ENCODE measurements at regions not wholly inside any gene's neighbourhood (a gene's known extent, or its start where the extent isn't known, plus 50 kb on each side); places are given as distances from the start of the nearest gene placed in this dataset.

- no peaks in the 10 kb centered on the region for H3K36me3 ChIP-seq (ENCODE audit: control insufficient read depth, insufficient read depth, low read length)
- peaks cover 8% of the 10 kb centered on the region; the same call in 1 of the 2 replicates for H3K4me1 ChIP-seq (ENCODE audit: control insufficient read depth, insufficient read depth, low read length)
- no peaks in the 10 kb centered on the region for H3K9me3 ChIP-seq (ENCODE audit: control insufficient read depth, insufficient read depth, low read depth, low read length)
- no peak overlapping the region for H3K4me3 ChIP-seq (ENCODE audit: low read depth, low read length)
- no peaks in the 10 kb centered on the region for H3K27me3 ChIP-seq (ENCODE audit: control insufficient read depth, insufficient read depth, low read length)
- H3K27ac ChIP-seq (ENCODE audit: low read depth, low read length): no peak overlapping the region
- H3K9ac ChIP-seq (ENCODE audit: low read length): no peak overlapping the region
These were observed 128.4 kb downstream of the AKAP11 start for GRCh38 chr13:42400188-42400833.

DNA sequence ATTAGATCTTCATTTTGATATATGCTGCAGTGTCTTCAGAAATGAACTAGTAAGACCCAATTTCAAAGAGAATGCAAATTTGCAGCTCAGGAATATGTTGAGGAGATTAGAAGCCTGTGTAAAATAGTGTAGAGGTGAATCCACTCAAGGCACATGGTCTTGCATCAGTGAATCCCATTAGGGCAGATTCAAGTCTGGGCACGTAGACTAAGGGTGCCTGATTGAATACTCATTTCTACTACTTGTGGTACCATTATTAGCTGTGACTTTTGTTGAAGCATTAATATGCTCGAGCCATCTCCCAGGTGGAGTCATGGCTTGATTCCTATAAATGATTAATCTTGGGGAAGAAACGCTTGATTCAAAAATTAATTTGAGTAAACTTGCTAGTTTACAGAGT lies 129.4 kb downstream of the AKAP11 start:
- Histone ChIP-seq H3K4me3 (ENCODE audit: low read depth, low read length) (no peak overlapping the region), H3K4me1 (ENCODE audit: control insufficient read depth, insufficient read depth, low read length) (peaks cover 8% of the 10 kb centered on the region; the same call in 1 of the 2 replicates), H3K27ac (ENCODE audit: low read depth, low read length) (no peak overlapping the region), H3K9ac (ENCODE audit: low read length) (no peak overlapping the region), H3K9me3 (ENCODE audit: control insufficient read depth, insufficient read depth, low read depth, low read length) (no peaks in the 10 kb centered on the region), H3K27me3 (ENCODE audit: control insufficient read depth, insufficient read depth, low read length) (no peaks in the 10 kb centered on the region), H3K36me3 (ENCODE audit: control insufficient read depth, insufficient read depth, low read length) (no peaks in the 10 kb centered on the region)

GRCh38 chr13:42405665-42406390 lies 133.9 kb downstream of the AKAP11 start:
- no peaks in the 10 kb centered on the region for H3K27me3 ChIP-seq (ENCODE audit: control insufficient read depth, insufficient read depth, low read length)
- no peak overlapping the region for H3K4me3 ChIP-seq (ENCODE audit: low read depth, low read length)
- H3K36me3 ChIP-seq (ENCODE audit: control insufficient read depth, insufficient read depth, low read length): no peaks in the 10 kb centered on the region
- H3K4me1 ChIP-seq (ENCODE audit: control insufficient read depth, insufficient read depth, low read length): no peaks in the 10 kb centered on the region
- H3K9me3 ChIP-seq (ENCODE audit: control insufficient read depth, insufficient read depth, low read depth, low read length): no peaks in the 10 kb centered on the region
- no peak overlapping the region for H3K27ac ChIP-seq (ENCODE audit: low read depth, low read length)
- no peak overlapping the region for H3K9ac ChIP-seq (ENCODE audit: low read length)

DNA sequence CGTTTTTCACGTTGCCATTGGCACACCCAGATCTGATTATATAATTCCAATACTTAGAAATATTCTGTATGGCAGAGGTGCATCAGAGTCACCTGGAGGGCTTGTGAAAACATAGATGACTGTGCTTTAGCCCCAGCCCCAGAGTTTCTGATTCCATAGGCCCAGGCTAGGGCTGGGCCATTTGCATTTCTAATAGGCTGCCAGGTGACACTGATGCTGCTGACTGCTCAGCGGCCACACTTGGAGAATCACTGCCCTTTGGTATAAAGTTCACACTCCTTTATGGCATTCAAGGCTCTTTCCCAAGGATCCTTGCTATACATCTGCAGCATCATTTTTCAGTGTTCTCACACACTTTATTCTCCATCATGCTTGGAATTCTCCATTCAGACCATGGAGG lies 137.1 kb downstream of the AKAP11 start:
- H3K27ac ChIP-seq (ENCODE audit: low read depth, low read length): no peak overlapping the region
- no peak overlapping the region for H3K4me3 ChIP-seq (ENCODE audit: low read depth, low read length)

GRCh38 chr13:42409551-42409950 lies 137.6 kb downstream of the AKAP11 start:
- Histone ChIP-seq H3K9me3 (ENCODE audit: control insufficient read depth, insufficient read depth, low read depth, low read length) (no peaks in the 10 kb centered on the region), H3K27me3 (ENCODE audit: control insufficient read depth, insufficient read depth, low read length) (no peaks in the 10 kb centered on the region), H3K36me3 (ENCODE audit: control insufficient read depth, insufficient read depth, low read length) (no peaks in the 10 kb centered on the region)

More for the DNA sequence above, 137.1 kb downstream of the AKAP11 start:
- no peak overlapping the region for H3K9ac ChIP-seq (ENCODE audit: low read length)
- no peaks in the 10 kb centered on the region for H3K9me3 ChIP-seq (ENCODE audit: control insufficient read depth, insufficient read depth, low read depth, low read length)
- no peaks in the 10 kb centered on the region for H3K27me3 ChIP-seq (ENCODE audit: control insufficient read depth, insufficient read depth, low read length)
- no peaks in the 10 kb centered on the region for H3K36me3 ChIP-seq (ENCODE audit: control insufficient read depth, insufficient read depth, low read length)
- no peaks in the 10 kb centered on the region for H3K4me1 ChIP-seq (ENCODE audit: control insufficient read depth, insufficient read depth, low read length)

GRCh38 chr13:42412812-42413483 lies 141.0 kb downstream of the AKAP11 start:
- H3K27ac ChIP-seq (ENCODE audit: low read depth, low read length): no peak overlapping the region
- no peaks in the 10 kb centered on the region for H3K9me3 ChIP-seq (ENCODE audit: control insufficient read depth, insufficient read depth, low read depth, low read length)
- no peaks in the 10 kb centered on the region for H3K27me3 ChIP-seq (ENCODE audit: control insufficient read depth, insufficient read depth, low read length)
- no peaks in the 10 kb centered on the region for H3K4me1 ChIP-seq (ENCODE audit: control insufficient read depth, insufficient read depth, low read length)
- H3K9ac ChIP-seq (ENCODE audit: low read length): no peak overlapping the region
- H3K36me3 ChIP-seq (ENCODE audit: control insufficient read depth, insufficient read depth, low read length): no peaks in the 10 kb centered on the region
- H3K4me3 ChIP-seq (ENCODE audit: low read depth, low read length): no peak overlapping the region

More at GRCh38 chr13:42409551-42409950, 137.6 kb downstream of the AKAP11 start:
- Histone ChIP-seq H3K9ac (ENCODE audit: low read length) (no peak overlapping the region), H3K4me3 (ENCODE audit: low read depth, low read length) (no peak overlapping the region), H3K27ac (ENCODE audit: low read depth, low read length) (no peak overlapping the region), H3K4me1 (ENCODE audit: control insufficient read depth, insufficient read depth, low read length) (no peaks in the 10 kb centered on the region)

DNA sequence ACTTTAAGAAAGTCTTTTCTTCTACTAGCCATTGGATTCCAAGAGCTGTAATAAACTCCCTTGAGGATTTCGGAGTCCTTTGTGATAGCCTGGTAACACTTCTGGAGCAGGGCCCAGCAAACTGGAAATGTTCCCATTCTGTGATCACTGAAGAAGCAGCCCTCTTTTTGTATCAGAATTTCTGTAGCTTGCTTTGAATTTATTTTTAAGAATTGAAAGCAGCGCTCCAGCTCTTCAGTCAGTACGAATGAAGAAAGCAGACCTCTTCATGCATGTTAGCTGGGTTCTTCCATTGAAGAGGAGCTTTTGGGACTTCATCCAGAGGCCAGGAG lies 141.5 kb downstream of the AKAP11 start:
- Histone ChIP-seq H3K27me3 (ENCODE audit: control insufficient read depth, insufficient read depth, low read length) (no peaks in the 10 kb centered on the region), H3K9me3 (ENCODE audit: control insufficient read depth, insufficient read depth, low read depth, low read length) (no peaks in the 10 kb centered on the region), H3K36me3 (ENCODE audit: control insufficient read depth, insufficient read depth, low read length) (no peaks in the 10 kb centered on the region), H3K9ac (ENCODE audit: low read length) (no peak overlapping the region), H3K4me1 (ENCODE audit: control insufficient read depth, insufficient read depth, low read length) (no peaks in the 10 kb centered on the region), H3K27ac (ENCODE audit: low read depth, low read length) (no peak overlapping the region), H3K4me3 (ENCODE audit: low read depth, low read length) (no peak overlapping the region)

GRCh38 chr13:42417626-42418025 lies 145.7 kb downstream of the AKAP11 start:
- no peaks in the 10 kb centered on the region for H3K36me3 ChIP-seq (ENCODE audit: control insufficient read depth, insufficient read depth, low read length)
- H3K9ac ChIP-seq (ENCODE audit: low read length): no peak overlapping the region
- no peaks in the 10 kb centered on the region for H3K27me3 ChIP-seq (ENCODE audit: control insufficient read depth, insufficient read depth, low read length)
- H3K4me1 ChIP-seq (ENCODE audit: control insufficient read depth, insufficient read depth, low read length): no peaks in the 10 kb centered on the region
- H3K4me3 ChIP-seq (ENCODE audit: low read depth, low read length): no peak overlapping the region
- H3K27ac ChIP-seq (ENCODE audit: low read depth, low read length): no peak overlapping the region
- H3K9me3 ChIP-seq (ENCODE audit: control insufficient read depth, insufficient read depth, low read depth, low read length): no peaks in the 10 kb centered on the region

GRCh38 chr13:42418184-42418583 lies 146.2 kb downstream of the AKAP11 start:
- no peak overlapping the region for H3K27ac ChIP-seq (ENCODE audit: low read depth, low read length)
- H3K27me3 ChIP-seq (ENCODE audit: control insufficient read depth, insufficient read depth, low read length): no peaks in the 10 kb centered on the region
- H3K9me3 ChIP-seq (ENCODE audit: control insufficient read depth, insufficient read depth, low read depth, low read length): no peaks in the 10 kb centered on the region; the same call in 1 of the 2 replicates

DNA sequence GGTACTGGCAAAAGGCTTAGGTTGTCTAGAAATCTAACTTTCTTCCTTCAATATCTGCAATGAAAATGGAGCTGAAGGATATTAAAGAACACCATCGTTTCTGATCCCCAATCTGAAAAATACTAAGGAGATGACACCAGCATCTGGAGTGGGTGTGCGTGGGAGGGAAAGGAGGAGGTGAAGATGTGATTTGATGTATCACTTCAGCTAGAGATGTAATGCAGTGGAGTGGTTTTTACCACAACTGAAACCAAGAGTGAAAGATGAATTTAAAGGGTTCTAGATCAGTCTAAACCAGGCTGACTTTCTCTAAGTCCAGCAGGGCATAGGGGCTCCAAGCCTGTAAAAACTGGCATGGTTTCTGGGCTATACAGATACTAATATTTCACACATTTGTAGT lies 148.4 kb downstream of the AKAP11 start:
- Histone ChIP-seq H3K9me3 (ENCODE audit: control insufficient read depth, insufficient read depth, low read depth, low read length) (peaks cover 11% of the 10 kb centered on the region), H3K27ac (ENCODE audit: low read depth, low read length) (no peak overlapping the region), H3K9ac (ENCODE audit: low read length) (no peak overlapping the region), H3K4me1 (ENCODE audit: control insufficient read depth, insufficient read depth, low read length) (no peaks in the 10 kb centered on the region), H3K36me3 (ENCODE audit: control insufficient read depth, insufficient read depth, low read length) (no peaks in the 10 kb centered on the region), H3K4me3 (ENCODE audit: low read depth, low read length) (no peak overlapping the region), H3K27me3 (ENCODE audit: control insufficient read depth, insufficient read depth, low read length) (no peaks in the 10 kb centered on the region)

More at GRCh38 chr13:42418184-42418583, 146.2 kb downstream of the AKAP11 start:
- no peak overlapping the region for H3K4me3 ChIP-seq (ENCODE audit: low read depth, low read length)
- H3K4me1 ChIP-seq (ENCODE audit: control insufficient read depth, insufficient read depth, low read length): no peaks in the 10 kb centered on the region
- no peak overlapping the region for H3K9ac ChIP-seq (ENCODE audit: low read length)
- no peaks in the 10 kb centered on the region for H3K36me3 ChIP-seq (ENCODE audit: control insufficient read depth, insufficient read depth, low read length)

DNA sequence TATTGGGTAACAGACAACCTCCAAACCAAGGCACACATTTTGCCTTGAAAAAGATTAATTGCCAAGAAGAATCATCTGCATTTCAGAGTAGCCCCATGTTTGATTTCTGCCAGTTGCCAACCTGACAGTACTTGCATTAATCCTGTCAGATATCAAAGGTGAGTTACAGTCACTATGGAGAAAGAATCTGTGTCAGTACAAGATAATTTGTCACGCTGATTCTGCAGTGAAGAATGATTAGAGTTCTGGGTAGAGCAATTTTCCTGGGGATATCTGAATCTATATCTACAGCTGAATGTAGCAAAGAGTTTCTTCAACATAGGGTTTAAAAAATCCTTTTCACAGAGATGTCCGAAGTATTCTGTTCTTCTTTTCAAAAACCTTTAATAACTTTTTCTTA lies 150.7 kb downstream of the AKAP11 start:
- no peaks in the 10 kb centered on the region for H3K4me1 ChIP-seq (ENCODE audit: control insufficient read depth, insufficient read depth, low read length)
- H3K9ac ChIP-seq (ENCODE audit: low read length): no peak overlapping the region
- H3K36me3 ChIP-seq (ENCODE audit: control insufficient read depth, insufficient read depth, low read length): no peaks in the 10 kb centered on the region
- H3K4me3 ChIP-seq (ENCODE audit: low read depth, low read length): no peak overlapping the region
- peaks cover 11% of the 10 kb centered on the region for H3K9me3 ChIP-seq (ENCODE audit: control insufficient read depth, insufficient read depth, low read depth, low read length)
- H3K27ac ChIP-seq (ENCODE audit: low read depth, low read length): no peak overlapping the region
- no peaks in the 10 kb centered on the region for H3K27me3 ChIP-seq (ENCODE audit: control insufficient read depth, insufficient read depth, low read length)
